Astrocyte (in vitro differentiated cells and primary cell): ENCODE measurements at regions not wholly inside any gene's neighbourhood (a gene's known extent, or its start where the extent isn't known, plus 50 kb on each side); places are given as distances from the start of the nearest gene placed in this dataset.

Source experiments
- DNase-seq: peaks from one replicate; pipeline ENCODE4 v3.0.0-alpha.2; 2010; ENCODE audit warnings: low read depth
- FAIRE-seq: peaks from 2 replicates; lab custom pipeline; 2011; peaks lifted over from hg19 to GRCh38; lab: Jason Lieb, UNC
- H2AFZ ChIP-seq: 2 replicates; pipeline ENCODE4 v1.6.0; 2012; ENCODE audit warnings: low read depth, low read length, inconsistent platforms
- H3K27ac ChIP-seq: 2 replicates; pipeline ENCODE4 v1.5.1; 2011; ENCODE audit warnings: low read depth, low read length, inconsistent platforms
- H3K27me3 ChIP-seq: 2 replicates; pipeline ENCODE4 v1.6.0; 2011; ENCODE audit warnings: low read length, inconsistent platforms; ENCODE audit not compliant: insufficient read depth
- H3K36me3 ChIP-seq: 2 replicates; pipeline ENCODE4 v1.5.1; 2011; ENCODE audit warnings: low read length, inconsistent platforms; ENCODE audit not compliant: insufficient read depth
- H3K4me1 ChIP-seq: 2 replicates; pipeline ENCODE4 v1.5.1; 2011; ENCODE audit warnings: low read length, inconsistent platforms; ENCODE audit not compliant: insufficient read depth
- H3K4me2 ChIP-seq: 2 replicates; pipeline ENCODE4 v1.6.0; 2012; ENCODE audit warnings: low read length, inconsistent platforms
- H3K4me3 ChIP-seq: 2 replicates; pipeline ENCODE4 v1.5.1; 2011; ENCODE audit warnings: low read depth, mild to moderate bottlenecking, low read length, inconsistent platforms; ENCODE audit not compliant: insufficient read depth
- H3K79me2 ChIP-seq: 2 replicates; pipeline ENCODE4 v1.6.0; 2012; ENCODE audit warnings: mild to moderate bottlenecking, low read length, inconsistent platforms; ENCODE audit not compliant: insufficient read depth
- H3K9ac ChIP-seq: 2 replicates; pipeline ENCODE4 v1.6.0; 2012; ENCODE audit warnings: mild to moderate bottlenecking, low read length, inconsistent platforms
- H3K9me3 ChIP-seq: 2 replicates; pipeline ENCODE4 v1.5.1; 2012; ENCODE audit warnings: low read depth, mild to moderate bottlenecking, low read length, inconsistent platforms; ENCODE audit not compliant: insufficient read depth
- H4K20me1 ChIP-seq: 2 replicates; pipeline ENCODE4 v1.6.0; 2012; ENCODE audit warnings: low read length, inconsistent platforms; ENCODE audit not compliant: insufficient read depth
- H3K27ac Mint-ChIP-seq: one replicate; pipeline ENCODE4 v1.8.0; 2021; ENCODE audit warnings: mild to moderate bottlenecking, mixed read lengths; ENCODE audit not compliant: unreplicated experiment
- H3K27me3 Mint-ChIP-seq: one replicate; pipeline ENCODE4 v1.8.0; 2021; ENCODE audit warnings: low read depth, mixed read lengths; ENCODE audit not compliant: unreplicated experiment
- H3K36me3 Mint-ChIP-seq: one replicate; pipeline ENCODE4 v1.8.0; 2021; ENCODE audit warnings: low read depth, mixed read lengths; ENCODE audit not compliant: unreplicated experiment
- H3K4me1 Mint-ChIP-seq: one replicate; pipeline ENCODE4 v1.8.0; 2021; ENCODE audit warnings: low read depth, mixed read lengths; ENCODE audit not compliant: unreplicated experiment
- H3K4me3 Mint-ChIP-seq: one replicate; pipeline ENCODE4 v1.8.0; 2021; ENCODE audit warnings: mild to moderate bottlenecking, moderate library complexity, mixed read lengths; ENCODE audit not compliant: unreplicated experiment
- H3K9me3 Mint-ChIP-seq: one replicate; pipeline ENCODE4 v1.8.0; 2021; ENCODE audit warnings: mild to moderate bottlenecking, mixed read lengths; ENCODE audit not compliant: unreplicated experiment
- CTCF ChIP-seq: IDR thresholded peaks from 2 replicates; pipeline ENCODE4 v1.5.1; 2011; ENCODE audit warnings: low read depth, mild to moderate bottlenecking, inconsistent platforms, low read length, moderate library complexity; ENCODE audit not compliant: insufficient read depth
- EZH2 ChIP-seq: IDR thresholded peaks from 2 replicates; pipeline ENCODE4 v1.6.1; 2012; ENCODE audit warnings: mild to moderate bottlenecking, low read length, inconsistent platforms; ENCODE audit not compliant: insufficient read depth

GRCh38 chr3:82509106-82509842 is 747.8 kb upstream of the GBE1 start:
- no peaks in the 10 kb centered on the region for H3K4me1 ChIP-seq
- H3K9ac ChIP-seq, result no peak overlapping the region
- FAIRE-seq (no peak), DNase-seq (no peak)
- TF ChIP-seq CTCF (no peak), EZH2 (no peak)
- no peak overlapping the region for H3K27ac Mint-ChIP-seq
- no peaks in the 10 kb centered on the region for H3K36me3 ChIP-seq
- no peaks in the 10 kb centered on the region for H3K9me3 Mint-ChIP-seq
- H3K4me3 Mint-ChIP-seq, result no peak overlapping the region
- H3K36me3 Mint-ChIP-seq, result no peaks in the 10 kb centered on the region
- peaks cover 3% of the 10 kb centered on the region for H3K9me3 ChIP-seq
- no peak overlapping the region for H3K4me2 ChIP-seq
- no peak overlapping the region for H3K27ac ChIP-seq
- no peak overlapping the region for H3K4me3 ChIP-seq
- no peaks in the 10 kb centered on the region for H4K20me1 ChIP-seq
- H3K79me2 ChIP-seq, result no peaks in the 10 kb centered on the region
- no peaks in the 10 kb centered on the region for H3K27me3 ChIP-seq
- H3K27me3 Mint-ChIP-seq, result no peaks in the 10 kb centered on the region
- H2AFZ ChIP-seq, result no peak overlapping the region
- no peaks in the 10 kb centered on the region for H3K4me1 Mint-ChIP-seq

DNA sequence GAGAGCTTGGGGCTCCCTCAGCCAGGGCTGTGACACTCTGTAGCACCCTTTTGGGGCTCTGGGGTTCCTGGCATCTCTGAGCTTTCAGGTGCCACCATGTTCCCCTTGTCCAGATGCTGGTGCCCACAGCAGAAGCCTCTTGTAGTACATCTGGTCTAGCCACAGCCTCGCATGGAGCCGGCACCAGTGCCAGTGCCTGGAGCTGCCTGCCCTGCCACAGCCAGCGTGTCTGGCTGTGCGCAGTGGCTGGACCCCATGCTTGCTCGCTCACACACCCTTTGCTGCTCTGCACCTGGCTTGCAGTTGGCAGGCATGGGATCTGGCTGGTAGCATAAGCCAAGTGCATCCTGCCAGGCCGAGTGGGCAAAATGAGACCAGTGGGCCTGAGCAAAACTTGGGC is 744.8 kb upstream of the GBE1 start:
- Histone ChIP-seq H4K20me1 (no peaks in the 10 kb centered on the region), H3K27ac (no peak overlapping the region), H3K4me1 (no peaks in the 10 kb centered on the region), H3K4me3 (no peak overlapping the region), H3K4me2 (no peak overlapping the region), H3K79me2 (no peaks in the 10 kb centered on the region), H3K27me3 (no peaks in the 10 kb centered on the region), H3K9ac (no peak overlapping the region), H2AFZ (no peak overlapping the region), H3K9me3 (peaks cover 3% of the 10 kb centered on the region), H3K36me3 (no peaks in the 10 kb centered on the region)
- no peak for FAIRE-seq
- no peaks in the 10 kb centered on the region for H3K27me3 Mint-ChIP-seq
- DNase-seq, result no peak
- no peak overlapping the region for H3K27ac Mint-ChIP-seq
- TF ChIP-seq CTCF (no peak), EZH2 (no peak)
- no peaks in the 10 kb centered on the region for H3K9me3 Mint-ChIP-seq
- no peaks in the 10 kb centered on the region for H3K4me1 Mint-ChIP-seq
- no peak overlapping the region for H3K4me3 Mint-ChIP-seq
- H3K36me3 Mint-ChIP-seq, result no peaks in the 10 kb centered on the region

- Histone ChIP-seq H3K9ac (no peak overlapping the region), H3K27ac (no peak overlapping the region), H3K4me1 (no peaks in the 10 kb centered on the region), H3K4me2 (no peak overlapping the region), H4K20me1 (no peaks in the 10 kb centered on the region), H3K9me3 (peaks cover 3% of the 10 kb centered on the region), H3K4me3 (no peak overlapping the region), H3K27me3 (no peaks in the 10 kb centered on the region), H2AFZ (no peak overlapping the region), H3K36me3 (no peaks in the 10 kb centered on the region), H3K79me2 (no peaks in the 10 kb centered on the region)
- no peak overlapping the region for H3K27ac Mint-ChIP-seq
- no peaks in the 10 kb centered on the region for H3K36me3 Mint-ChIP-seq
- no peaks in the 10 kb centered on the region for H3K4me1 Mint-ChIP-seq
- no peak overlapping the region for H3K4me3 Mint-ChIP-seq
- no peaks in the 10 kb centered on the region for H3K9me3 Mint-ChIP-seq
- DNase-seq (no peak), FAIRE-seq (no peak)
- H3K27me3 Mint-ChIP-seq, result no peaks in the 10 kb centered on the region
- TF ChIP-seq CTCF (no peak), EZH2 (no peak)
These were observed 743.8 kb upstream of the GBE1 start for GRCh38 chr3:82505079-82505756.
